ENCODE measurements at regions not wholly inside any gene's neighbourhood (a gene's known extent, or its start where the extent isn't known, plus 50 kb on each side); places are given as distances from the start of the nearest gene placed in this dataset.

DNA sequence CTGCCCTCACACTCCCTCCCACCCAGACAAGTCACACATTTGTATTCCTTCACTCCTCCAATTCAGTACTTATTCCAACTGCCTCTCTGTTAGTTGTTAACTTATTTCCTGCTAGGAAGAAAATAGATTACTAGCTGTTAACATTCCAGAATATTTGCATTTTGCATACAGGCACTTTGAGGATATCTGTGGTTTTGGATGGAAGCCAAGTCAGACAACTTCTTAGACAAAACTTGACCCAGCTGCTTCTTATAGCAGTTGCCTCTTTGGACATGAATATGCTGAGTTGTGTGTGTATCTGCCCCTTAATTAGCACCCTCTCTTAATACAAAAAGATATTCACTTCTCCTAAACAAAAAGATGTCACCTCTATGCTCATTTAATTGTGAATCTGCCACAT is 1280.6 kb upstream of the ACO1 start:
- DNase-seq (ENCODE audit: low read depth, low spot score) (no peak), ATAC-seq (no peak)
- intact Hi-C loops (cut with micrococcal nuclease), result no loop called here
- ChIA-PET RAD21 (ENCODE audit: low non-redundant PET in 1 of 2, low total read pairs in 2 of 2, uncharacterized antibody in 2 of 2, unreplicated experiment in 2 of 2) (no interaction called here), CTCF (no interaction called here), POLR2A (no interaction called here)
- Histone ChIP-seq H3K4me2 (ENCODE audit: low read length) (no peak overlapping the region), H3K9me3 (ENCODE audit: control insufficient read depth in 1 of 2, insufficient read depth in 1 of 2, low read depth in 1 of 2, low read length in 2 of 2) (no peaks in the 10 kb centered on the region), H3K9ac (ENCODE audit: low read length) (no peak overlapping the region), H3K4me1 (ENCODE audit: control insufficient read depth in 1 of 2, insufficient read depth in 2 of 2, low read length in 2 of 2) (no peaks in the 10 kb centered on the region), H3K36me3 (ENCODE audit: control insufficient read depth in 1 of 2, insufficient read depth in 2 of 2, low read length in 2 of 2) (no peaks in the 10 kb centered on the region), H3K27me3 (ENCODE audit: insufficient read depth, low read length) (no peaks in the 10 kb centered on the region), H3K4me3 (replicated peaks in 1 of 2; ENCODE audit: low read depth in 1 of 2, low read length in 2 of 2) (no peak overlapping the region), H4K20me1 (ENCODE audit: insufficient read depth) (no peaks in the 10 kb centered on the region), H2AFZ (ENCODE audit: low read depth, low read length, poor library complexity, severe bottlenecking) (no peak overlapping the region), H3K79me2 (ENCODE audit: insufficient read depth, low read length) (no peaks in the 10 kb centered on the region), H3K27ac (ENCODE audit: low read depth, low read length) (no peak overlapping the region), H3K9me2 (ENCODE audit: insufficient read depth) (no peaks in the 10 kb centered on the region)
- TF ChIP-seq ELF1 (IDR thresholded peaks at IDR 0.05; ENCODE audit: borderline replicate concordance, low read depth), result no peak
- TF ChIP-seq, protein P1, sequence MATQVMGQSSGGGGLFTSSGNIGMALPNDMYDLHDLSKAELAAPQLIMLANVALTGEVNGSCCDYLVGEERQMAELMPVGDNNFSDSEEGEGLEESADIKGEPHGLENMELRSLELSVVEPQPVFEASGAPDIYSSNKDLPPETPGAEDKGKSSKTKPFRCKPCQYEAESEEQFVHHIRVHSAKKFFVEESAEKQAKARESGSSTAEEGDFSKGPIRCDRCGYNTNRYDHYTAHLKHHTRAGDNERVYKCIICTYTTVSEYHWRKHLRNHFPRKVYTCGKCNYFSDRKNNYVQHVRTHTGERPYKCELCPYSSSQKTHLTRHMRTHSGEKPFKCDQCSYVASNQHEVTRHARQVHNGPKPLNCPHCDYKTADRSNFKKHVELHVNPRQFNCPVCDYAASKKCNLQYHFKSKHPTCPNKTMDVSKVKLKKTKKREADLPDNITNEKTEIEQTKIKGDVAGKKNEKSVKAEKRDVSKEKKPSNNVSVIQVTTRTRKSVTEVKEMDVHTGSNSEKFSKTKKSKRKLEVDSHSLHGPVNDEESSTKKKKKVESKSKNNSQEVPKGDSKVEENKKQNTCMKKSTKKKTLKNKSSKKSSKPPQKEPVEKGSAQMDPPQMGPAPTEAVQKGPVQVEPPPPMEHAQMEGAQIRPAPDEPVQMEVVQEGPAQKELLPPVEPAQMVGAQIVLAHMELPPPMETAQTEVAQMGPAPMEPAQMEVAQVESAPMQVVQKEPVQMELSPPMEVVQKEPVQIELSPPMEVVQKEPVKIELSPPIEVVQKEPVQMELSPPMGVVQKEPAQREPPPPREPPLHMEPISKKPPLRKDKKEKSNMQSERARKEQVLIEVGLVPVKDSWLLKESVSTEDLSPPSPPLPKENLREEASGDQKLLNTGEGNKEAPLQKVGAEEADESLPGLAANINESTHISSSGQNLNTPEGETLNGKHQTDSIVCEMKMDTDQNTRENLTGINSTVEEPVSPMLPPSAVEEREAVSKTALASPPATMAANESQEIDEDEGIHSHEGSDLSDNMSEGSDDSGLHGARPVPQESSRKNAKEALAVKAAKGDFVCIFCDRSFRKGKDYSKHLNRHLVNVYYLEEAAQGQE (IDR thresholded peaks at IDR 0.05; ENCODE audit: low read depth), result no peak
- TF ChIP-seq ZFX (IDR thresholded peaks at IDR 0.05), result no peak
- no peak for TF ChIP-seq SP1 (IDR thresholded peaks at IDR 0.05; ENCODE audit: low read depth)
- TF ChIP-seq EGR1 (IDR thresholded peaks at IDR 0.05; ENCODE audit: low read depth), result no peak
- TF ChIP-seq POLR2AphosphoS5 (IDR thresholded peaks at IDR 0.05; ENCODE audit: low read depth, low read length), result no peak
- no peak for TF ChIP-seq FOSL1 (IDR thresholded peaks at IDR 0.05; ENCODE audit: low read depth)
- no peak for TF ChIP-seq CBX3 (IDR thresholded peaks at IDR 0.05; ENCODE audit: low read depth)
- no peak for TF ChIP-seq JUND (IDR thresholded peaks at IDR 0.05)
- no peak for TF ChIP-seq TCF7L2 (IDR thresholded peaks at IDR 0.05; ENCODE audit: borderline replicate concordance, extremely low read depth, insufficient read depth, insufficient read length)
- no peak for TF ChIP-seq CEBPB (IDR thresholded peaks at IDR 0.05; ENCODE audit: low read depth)
- BruUV-seq (replicated peaks), result no TSS peak
